GM23338 (cell line): ENCODE measurements at regions not wholly inside any gene's neighbourhood (a gene's known extent, or its start where the extent isn't known, plus 50 kb on each side); places are given as distances from the start of the nearest gene placed in this dataset.

ENCODE experiments used
- ATAC-seq: fragments of 200-7000 bp; cut with Tn5 transposase; 3 replicates; pipeline ENCODE4 v1.9.1; 2020
- DNase-seq: peaks from one replicate; pipeline ENCODE4 v3.0.0-alpha.2; 2015; ENCODE audit warnings: low spot score
- H2AFZ ChIP-seq: fragments of 200-600 bp; sonication (generic); 2 replicates; pipeline ENCODE4 v1.8.0; 2016; ENCODE audit warnings: antibody characterized with exemption, mild to moderate bottlenecking, moderate library complexity
- H3F3A ChIP-seq: fragments of 200-600 bp; sonication (generic); replicated peaks from 2 replicates; pipeline ENCODE4 v1.8.0; 2017; ENCODE audit warnings: antibody characterized with exemption, mixed run types, low read depth
- H3K27ac ChIP-seq: fragments of 200-600 bp; sonication (generic); 2 replicates; pipeline ENCODE4 v1.6.1; 2016; ENCODE audit warnings: low read depth
- H3K27me3 ChIP-seq: fragments of 200-600 bp; sonication (generic); 2 replicates; pipeline ENCODE4 v1.8.0; 2016; ENCODE audit warnings: mild to moderate bottlenecking, mixed run types, moderate library complexity; ENCODE audit not compliant: insufficient read depth
- H3K36me3 ChIP-seq: fragments of 200-600 bp; sonication (generic); 2 replicates; pipeline ENCODE4 v1.8.0; 2016; ENCODE audit warnings: mild to moderate bottlenecking; ENCODE audit not compliant: insufficient read depth
- H3K4me1 ChIP-seq: fragments of 200-600 bp; sonication (generic); 2 replicates; pipeline ENCODE4 v1.8.0; 2016; ENCODE audit warnings: mild to moderate bottlenecking, moderate library complexity; ENCODE audit not compliant: insufficient read depth
- H3K4me2 ChIP-seq: fragments of 200-600 bp; sonication (generic); 2 replicates; pipeline ENCODE4 v1.7.1; 2017; ENCODE audit warnings: mixed run types
- H3K4me3 ChIP-seq: fragments of 200-600 bp; sonication (generic); 2 replicates; pipeline ENCODE4 v1.6.1; 2016; ENCODE audit warnings: mixed run types
- H3K79me2 ChIP-seq: fragments of 200-600 bp; sonication (generic); replicated peaks from 2 replicates; pipeline ENCODE4 v1.8.0; 2017; ENCODE audit warnings: mild to moderate bottlenecking; ENCODE audit not compliant: insufficient read depth
- H3K9me2 ChIP-seq: fragments of 200-600 bp; sonication (generic); 2 replicates; pipeline ENCODE4 v1.8.0; 2017; ENCODE audit not compliant: insufficient read depth
- H4K20me1 ChIP-seq: fragments of 200-600 bp; sonication (generic); replicated peaks from 2 replicates; pipeline ENCODE4 v1.8.0; 2017; ENCODE audit warnings: mild to moderate bottlenecking; ENCODE audit not compliant: insufficient read depth
- H3K27ac Mint-ChIP-seq: 2 replicates; pipeline ENCODE4 v1.8.0; 2020; ENCODE audit warnings: inconsistent platforms, mild to moderate bottlenecking, moderate library complexity, mixed read lengths
- H3K27me3 Mint-ChIP-seq: 3 replicates; pipeline ENCODE4 v1.8.0; 2022; ENCODE audit warnings: low read depth, mild to moderate bottlenecking, moderate library complexity, mixed read lengths, inconsistent platforms; ENCODE audit not compliant: insufficient read depth, poor library complexity
- H3K36me3 Mint-ChIP-seq: 3 replicates; pipeline ENCODE4 v1.8.0; 2021; ENCODE audit warnings: low read depth, mild to moderate bottlenecking, inconsistent platforms, moderate library complexity, mixed read lengths
- H3K4me1 Mint-ChIP-seq: 3 replicates; pipeline ENCODE4 v1.8.0; 2020; ENCODE audit warnings: mild to moderate bottlenecking, inconsistent platforms, mixed read lengths
- H3K4me3 Mint-ChIP-seq: 3 replicates; pipeline ENCODE4 v1.8.0; 2021; ENCODE audit warnings: moderate library complexity, mild to moderate bottlenecking, inconsistent platforms, mixed read lengths
- H3K9me3 Mint-ChIP-seq: 3 replicates; pipeline ENCODE4 v1.8.0; 2020; ENCODE audit warnings: moderate library complexity, mild to moderate bottlenecking, inconsistent platforms, mixed read lengths
- CREB1 ChIP-seq: fragments of 250-450 bp; sonication (Bioruptor Pico); IDR thresholded peaks from 2 replicates; pipeline ENCODE4 v1.5.0; 2020; ENCODE audit warnings: low read depth, mild to moderate bottlenecking, moderate library complexity
- EZH2 ChIP-seq: fragments of 200-600 bp; sonication (generic); IDR thresholded peaks from one replicate; pipeline ENCODE4 v1.8.0; 2017; ENCODE audit warnings: antibody characterized with exemption, mild to moderate bottlenecking, low read depth; ENCODE audit not compliant: unreplicated experiment
- EZH2phosphoT487 ChIP-seq: fragments of 200-600 bp; sonication (generic); IDR thresholded peaks from one replicate; pipeline ENCODE4 v1.8.1; 2018; ENCODE audit warnings: antibody characterized with exemption; ENCODE audit not compliant: unreplicated experiment
- JUNB ChIP-seq: IDR thresholded peaks from one replicate; pipeline ENCODE4 v1.6.1; 2016; ENCODE audit warnings: antibody characterized with exemption; ENCODE audit not compliant: unreplicated experiment
- NANOG ChIP-seq: IDR thresholded peaks from 2 replicates; pipeline ENCODE4 v1.6.1; 2016; ENCODE audit warnings: antibody characterized with exemption, borderline replicate concordance
- POLR2AphosphoS5 ChIP-seq: IDR thresholded peaks from 2 replicates; pipeline ENCODE4 v1.6.1; 2016; ENCODE audit warnings: antibody characterized with exemption, low read depth
- STAT1 ChIP-seq: IDR thresholded peaks from one replicate; pipeline ENCODE4 v1.6.1; 2016; ENCODE audit warnings: antibody characterized with exemption; ENCODE audit not compliant: unreplicated experiment
- ZNF114 ChIP-seq: fragments of 250-450 bp; sonication (Bioruptor Pico); IDR thresholded peaks from 2 replicates; pipeline ENCODE4 v1.5.0; 2020; ENCODE audit warnings: mild to moderate bottlenecking, moderate library complexity
- ZNF331 ChIP-seq: fragments of 250-450 bp; sonication (Bioruptor Pico); IDR thresholded peaks from 2 replicates; pipeline ENCODE4 v1.5.0; 2020; ENCODE audit warnings: low read depth, mild to moderate bottlenecking, moderate library complexity
- ZNF462 ChIP-seq: fragments of 250-450 bp; sonication (Bioruptor Pico); IDR thresholded peaks from 2 replicates; pipeline ENCODE4 v1.5.0; 2020; ENCODE audit warnings: mild to moderate bottlenecking, moderate library complexity
- TF ChIP-seq, protein P1 (sequence below), 2 experiments: fragments of 200-600 bp in 1 of 2; sonication (generic) in 1 of 2; conservative IDR thresholded peaks; 2 replicates each; pipeline versions ENCODE4 v1.5.1 to v1.6.1; 2016 to 2017; ENCODE audit warnings: antibody characterized with exemption in 2 of 2, low read depth in 2 of 2, mild to moderate bottlenecking in 2 of 2, moderate library complexity in 1 of 2
- TF ChIP-seq, protein P2 (sequence below): IDR thresholded peaks from 2 replicates; pipeline ENCODE4 v1.6.1; 2016; ENCODE audit warnings: antibody characterized with exemption
- TF ChIP-seq, protein P3 (sequence below): IDR thresholded peaks from one replicate; pipeline ENCODE4 v1.6.1; 2018; ENCODE audit warnings: antibody characterized with exemption; ENCODE audit not compliant: unreplicated experiment

DNA sequence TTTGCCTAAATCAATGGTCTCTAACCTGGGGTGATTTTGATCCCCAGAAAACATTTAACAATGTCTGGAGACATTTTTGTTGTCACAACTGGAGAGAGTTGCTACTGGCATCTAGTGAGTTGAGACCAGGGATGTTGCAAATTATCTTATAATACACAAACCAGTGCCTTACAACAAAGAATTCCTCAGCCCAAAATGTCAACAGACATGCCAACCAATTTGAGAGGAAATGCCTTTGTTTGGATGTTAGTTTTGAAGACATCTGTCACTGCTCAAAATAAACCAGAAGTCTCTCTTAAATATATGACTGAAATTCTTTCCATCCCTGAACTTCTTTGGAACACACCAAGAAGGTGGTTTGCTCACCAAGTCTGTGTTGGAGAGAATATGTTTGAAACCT lies 336.9 kb upstream of the ATP2B1 start:
- Mint-ChIP-seq H3K4me3 (no peak overlapping the region), H3K9me3 (no peaks in the 10 kb centered on the region), H3K27me3 (peaks cover 1% of the 10 kb centered on the region), H3K4me1 (no peaks in the 10 kb centered on the region), H3K27ac (no peak overlapping the region), H3K36me3 (no peaks in the 10 kb centered on the region)
- no peak overlapping the region for H3K27ac ChIP-seq
- TF ChIP-seq STAT1, result no peak
- no peak for TF ChIP-seq JUNB
- TF ChIP-seq POLR2AphosphoS5, result no peak
- no peak for TF ChIP-seq ZNF331 (CRISPR knock-in tag)
- TF ChIP-seq ZNF462 (CRISPR knock-in tag), result no peak
- TF ChIP-seq, protein P1, sequence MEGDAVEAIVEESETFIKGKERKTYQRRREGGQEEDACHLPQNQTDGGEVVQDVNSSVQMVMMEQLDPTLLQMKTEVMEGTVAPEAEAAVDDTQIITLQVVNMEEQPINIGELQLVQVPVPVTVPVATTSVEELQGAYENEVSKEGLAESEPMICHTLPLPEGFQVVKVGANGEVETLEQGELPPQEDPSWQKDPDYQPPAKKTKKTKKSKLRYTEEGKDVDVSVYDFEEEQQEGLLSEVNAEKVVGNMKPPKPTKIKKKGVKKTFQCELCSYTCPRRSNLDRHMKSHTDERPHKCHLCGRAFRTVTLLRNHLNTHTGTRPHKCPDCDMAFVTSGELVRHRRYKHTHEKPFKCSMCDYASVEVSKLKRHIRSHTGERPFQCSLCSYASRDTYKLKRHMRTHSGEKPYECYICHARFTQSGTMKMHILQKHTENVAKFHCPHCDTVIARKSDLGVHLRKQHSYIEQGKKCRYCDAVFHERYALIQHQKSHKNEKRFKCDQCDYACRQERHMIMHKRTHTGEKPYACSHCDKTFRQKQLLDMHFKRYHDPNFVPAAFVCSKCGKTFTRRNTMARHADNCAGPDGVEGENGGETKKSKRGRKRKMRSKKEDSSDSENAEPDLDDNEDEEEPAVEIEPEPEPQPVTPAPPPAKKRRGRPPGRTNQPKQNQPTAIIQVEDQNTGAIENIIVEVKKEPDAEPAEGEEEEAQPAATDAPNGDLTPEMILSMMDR (conservative IDR thresholded peaks at IDR 0.05; ENCODE audit: low read depth in 2 of 2), result no peak
- TF ChIP-seq, protein P2, sequence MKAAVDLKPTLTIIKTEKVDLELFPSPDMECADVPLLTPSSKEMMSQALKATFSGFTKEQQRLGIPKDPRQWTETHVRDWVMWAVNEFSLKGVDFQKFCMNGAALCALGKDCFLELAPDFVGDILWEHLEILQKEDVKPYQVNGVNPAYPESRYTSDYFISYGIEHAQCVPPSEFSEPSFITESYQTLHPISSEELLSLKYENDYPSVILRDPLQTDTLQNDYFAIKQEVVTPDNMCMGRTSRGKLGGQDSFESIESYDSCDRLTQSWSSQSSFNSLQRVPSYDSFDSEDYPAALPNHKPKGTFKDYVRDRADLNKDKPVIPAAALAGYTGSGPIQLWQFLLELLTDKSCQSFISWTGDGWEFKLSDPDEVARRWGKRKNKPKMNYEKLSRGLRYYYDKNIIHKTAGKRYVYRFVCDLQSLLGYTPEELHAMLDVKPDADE, result no peak
- no peak for TF ChIP-seq NANOG
- TF ChIP-seq, protein P3, sequence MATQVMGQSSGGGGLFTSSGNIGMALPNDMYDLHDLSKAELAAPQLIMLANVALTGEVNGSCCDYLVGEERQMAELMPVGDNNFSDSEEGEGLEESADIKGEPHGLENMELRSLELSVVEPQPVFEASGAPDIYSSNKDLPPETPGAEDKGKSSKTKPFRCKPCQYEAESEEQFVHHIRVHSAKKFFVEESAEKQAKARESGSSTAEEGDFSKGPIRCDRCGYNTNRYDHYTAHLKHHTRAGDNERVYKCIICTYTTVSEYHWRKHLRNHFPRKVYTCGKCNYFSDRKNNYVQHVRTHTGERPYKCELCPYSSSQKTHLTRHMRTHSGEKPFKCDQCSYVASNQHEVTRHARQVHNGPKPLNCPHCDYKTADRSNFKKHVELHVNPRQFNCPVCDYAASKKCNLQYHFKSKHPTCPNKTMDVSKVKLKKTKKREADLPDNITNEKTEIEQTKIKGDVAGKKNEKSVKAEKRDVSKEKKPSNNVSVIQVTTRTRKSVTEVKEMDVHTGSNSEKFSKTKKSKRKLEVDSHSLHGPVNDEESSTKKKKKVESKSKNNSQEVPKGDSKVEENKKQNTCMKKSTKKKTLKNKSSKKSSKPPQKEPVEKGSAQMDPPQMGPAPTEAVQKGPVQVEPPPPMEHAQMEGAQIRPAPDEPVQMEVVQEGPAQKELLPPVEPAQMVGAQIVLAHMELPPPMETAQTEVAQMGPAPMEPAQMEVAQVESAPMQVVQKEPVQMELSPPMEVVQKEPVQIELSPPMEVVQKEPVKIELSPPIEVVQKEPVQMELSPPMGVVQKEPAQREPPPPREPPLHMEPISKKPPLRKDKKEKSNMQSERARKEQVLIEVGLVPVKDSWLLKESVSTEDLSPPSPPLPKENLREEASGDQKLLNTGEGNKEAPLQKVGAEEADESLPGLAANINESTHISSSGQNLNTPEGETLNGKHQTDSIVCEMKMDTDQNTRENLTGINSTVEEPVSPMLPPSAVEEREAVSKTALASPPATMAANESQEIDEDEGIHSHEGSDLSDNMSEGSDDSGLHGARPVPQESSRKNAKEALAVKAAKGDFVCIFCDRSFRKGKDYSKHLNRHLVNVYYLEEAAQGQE, result no peak
- no peak for TF ChIP-seq EZH2phosphoT487
- TF ChIP-seq CREB1 (CRISPR knock-in tag), result no peak
- no peak for TF ChIP-seq ZNF114 (CRISPR knock-in tag)
- TF ChIP-seq EZH2, result no peak
- H4K20me1 ChIP-seq, result no peaks in the 10 kb centered on the region
- H3K4me1 ChIP-seq, result no peaks in the 10 kb centered on the region
- no peak for ATAC-seq
- H3K27me3 ChIP-seq, result no peaks in the 10 kb centered on the region
- H3K4me2 ChIP-seq, result no peak overlapping the region
- DNase-seq, result no peak
- 0 out of 2 replicates have a peak overlapping the region, but pooled peaks have one; percentile 29 for H2AFZ ChIP-seq
- H3K79me2 ChIP-seq, result no peaks in the 10 kb centered on the region
- no peak overlapping the region for H3K4me3 ChIP-seq
- no peaks in the 10 kb centered on the region for H3K36me3 ChIP-seq
- no peaks in the 10 kb centered on the region for H3F3A ChIP-seq
- no peaks in the 10 kb centered on the region for H3K9me2 ChIP-seq
